Muscle layer of colon (tissue), 2 donors: ENCODE measurements at regions not wholly inside any gene's neighbourhood (a gene's known extent, or its start where the extent isn't known, plus 50 kb on each side); places are given as distances from the start of the nearest gene placed in this dataset.

ENCODE experiments used
- H3K27ac ChIP-seq: one replicate; pipeline ENCODE4 v1.7.0; 2013; ENCODE audit warnings: low read depth, mild to moderate bottlenecking, low read length, moderate library complexity
- H3K27me3 ChIP-seq, 2 donors: one replicate each; pipeline ENCODE4 v1.7.0; 2013; ENCODE audit warnings: low read length in 2 of 2, mild to moderate bottlenecking in 2 of 2; ENCODE audit not compliant: insufficient read depth in 2 of 2, control insufficient read depth in 1 of 2
- H3K36me3 ChIP-seq: one replicate; pipeline ENCODE4 v1.7.0; 2013; ENCODE audit warnings: mild to moderate bottlenecking, low read length; ENCODE audit not compliant: insufficient read depth
- H3K4me1 ChIP-seq: one replicate; pipeline ENCODE4 v1.7.0; 2013; ENCODE audit warnings: mild to moderate bottlenecking, low read length; ENCODE audit not compliant: insufficient read depth
- H3K4me3 ChIP-seq, 2 donors: one replicate each; pipeline ENCODE4 v1.7.0; 2013; ENCODE audit warnings: low read length in 2 of 2, low read depth in 1 of 2, mild to moderate bottlenecking in 1 of 2, moderate library complexity in 1 of 2
- H3K9ac ChIP-seq: one replicate; pipeline ENCODE4 v1.7.0; 2013; ENCODE audit warnings: low read length
- H3K9me3 ChIP-seq: one replicate; pipeline ENCODE4 v1.7.0; 2013; ENCODE audit warnings: mild to moderate bottlenecking, low read length
- donor health status: abdominal sarcoma.
- donor health status: Adenocarcinoma of cecum.

GRCh38 chr9:86515221-86515620 is 161.0 kb upstream of the TUT7 start:
- Histone ChIP-seq H3K27me3 (no peaks in the 10 kb centered on the region), H3K9ac (no peak overlapping the region), H3K36me3 (no peaks in the 10 kb centered on the region), H3K9me3 (no peaks in the 10 kb centered on the region), H3K27ac (no peak overlapping the region), H3K4me1 (peaks cover 24% of the 10 kb centered on the region), H3K4me3 (no peak overlapping the region)

DNA sequence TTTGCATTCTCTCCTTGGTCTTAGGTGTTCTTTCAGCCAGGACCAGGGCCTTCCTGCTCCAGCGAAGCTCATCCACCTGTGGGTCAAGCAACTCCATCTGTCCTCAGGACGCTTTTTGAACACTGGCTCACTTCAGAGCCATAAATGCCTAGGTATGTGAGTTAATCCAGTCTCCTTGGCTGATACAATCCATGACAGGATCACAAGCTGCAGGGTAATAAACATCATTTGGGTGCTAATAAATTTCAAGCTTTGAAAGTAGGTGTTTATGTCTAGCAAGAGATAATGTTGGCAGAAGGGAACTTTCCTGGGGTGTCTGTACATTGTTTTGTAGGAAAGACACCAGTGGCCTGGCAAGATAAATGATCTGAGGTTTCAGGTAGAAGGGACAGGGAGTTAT is 159.2 kb upstream of the TUT7 start:
- Histone ChIP-seq H3K9me3 (no peaks in the 10 kb centered on the region), H3K27me3 (no peaks in the 10 kb centered on the region), H3K4me1 (peaks cover 34% of the 10 kb centered on the region), H3K4me3 (no peak overlapping the region), H3K36me3 (no peaks in the 10 kb centered on the region), H3K27ac (no peak overlapping the region), H3K9ac (no peak overlapping the region)

DNA sequence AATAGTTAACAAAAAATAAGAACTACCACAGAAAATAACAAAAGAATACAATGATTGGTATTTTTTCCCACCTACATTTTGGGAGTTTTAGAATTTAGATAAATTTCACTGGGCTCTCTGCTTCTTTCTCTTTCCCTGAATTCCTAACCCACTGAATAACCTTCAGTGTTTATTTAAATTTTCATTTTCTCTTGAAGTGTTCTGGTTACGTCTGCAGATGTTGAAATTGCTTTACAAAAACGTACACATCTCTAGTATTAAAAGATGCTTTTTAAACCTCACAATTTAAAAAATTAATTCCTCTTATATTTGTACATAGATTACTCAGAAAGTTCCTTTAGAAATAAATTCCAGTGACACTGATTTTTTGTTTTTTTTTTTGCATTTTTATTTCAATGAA is 158.7 kb upstream of the TUT7 start:
- no peak overlapping the region for H3K4me3 ChIP-seq
- no peaks in the 10 kb centered on the region for H3K27me3 ChIP-seq
- H3K36me3 ChIP-seq: no peaks in the 10 kb centered on the region
- H3K9ac ChIP-seq: no peak overlapping the region
- H3K4me1 ChIP-seq: peaks cover 39% of the 10 kb centered on the region
- H3K9me3 ChIP-seq: no peaks in the 10 kb centered on the region
- peak overlapping the region; percentile 49 for H3K27ac ChIP-seq

DNA sequence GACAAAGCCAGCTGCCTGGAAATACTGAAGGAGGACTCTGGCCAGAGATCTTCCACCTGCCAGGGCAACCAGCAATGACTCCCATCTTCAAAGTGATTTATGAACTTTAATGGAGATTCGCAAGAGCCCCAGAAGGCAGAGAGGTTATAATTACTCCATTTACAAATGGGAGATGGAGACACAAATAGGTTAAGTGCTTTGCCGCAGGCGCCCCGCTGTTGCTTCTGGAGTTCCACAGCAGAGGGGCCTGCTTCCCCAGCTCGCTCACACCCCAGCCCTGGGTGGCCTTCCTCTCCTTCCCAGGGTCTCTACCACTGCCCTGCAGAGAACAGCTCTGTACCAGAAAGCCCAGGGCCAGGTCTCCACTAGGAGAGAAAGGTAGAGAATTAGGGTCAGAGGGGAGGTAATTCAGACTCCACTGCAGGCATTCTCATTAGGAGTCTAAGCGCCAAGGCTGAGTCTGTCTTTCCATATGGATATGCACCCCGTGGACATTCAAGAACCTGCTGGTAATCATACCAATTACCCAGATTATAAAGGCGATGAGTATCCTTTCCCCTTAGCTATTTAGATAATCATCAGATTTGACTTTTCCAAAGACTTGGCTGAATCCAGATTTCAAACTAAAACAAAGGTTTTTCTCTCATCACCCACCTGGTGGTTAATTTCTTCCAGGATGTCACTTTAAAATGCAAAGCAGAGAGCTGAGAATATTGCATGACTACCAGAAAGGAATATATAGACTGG is 157.6 kb upstream of the TUT7 start:
- Histone ChIP-seq H3K4me1 (peaks cover 46% of the 10 kb centered on the region), H3K36me3 (no peaks in the 10 kb centered on the region), H3K27ac (no peak overlapping the region), H3K9me3 (no peaks in the 10 kb centered on the region), H3K9ac (no peak overlapping the region), H3K4me3 (no peak overlapping the region), H3K27me3 (no peaks in the 10 kb centered on the region)

GRCh38 chr9:86508208-86508903 is 154.1 kb upstream of the TUT7 start:
- Histone ChIP-seq H3K27ac (peak overlapping the region; percentile 44), H3K4me3 (no peak overlapping the region), H3K4me1 (peaks cover 24% of the 10 kb centered on the region), H3K9ac (no peak overlapping the region), H3K27me3 (no peaks in the 10 kb centered on the region), H3K36me3 (no peaks in the 10 kb centered on the region), H3K9me3 (no peaks in the 10 kb centered on the region)

GRCh38 chr9:86507212-86507630 is 153.0 kb upstream of the TUT7 start:
- Histone ChIP-seq H3K9me3 (no peaks in the 10 kb centered on the region), H3K4me1 (peaks cover 22% of the 10 kb centered on the region), H3K4me3 (no peak overlapping the region), H3K36me3 (no peaks in the 10 kb centered on the region), H3K9ac (no peak overlapping the region), H3K27ac (peak overlapping the region; percentile 76), H3K27me3 (no peaks in the 10 kb centered on the region)

DNA sequence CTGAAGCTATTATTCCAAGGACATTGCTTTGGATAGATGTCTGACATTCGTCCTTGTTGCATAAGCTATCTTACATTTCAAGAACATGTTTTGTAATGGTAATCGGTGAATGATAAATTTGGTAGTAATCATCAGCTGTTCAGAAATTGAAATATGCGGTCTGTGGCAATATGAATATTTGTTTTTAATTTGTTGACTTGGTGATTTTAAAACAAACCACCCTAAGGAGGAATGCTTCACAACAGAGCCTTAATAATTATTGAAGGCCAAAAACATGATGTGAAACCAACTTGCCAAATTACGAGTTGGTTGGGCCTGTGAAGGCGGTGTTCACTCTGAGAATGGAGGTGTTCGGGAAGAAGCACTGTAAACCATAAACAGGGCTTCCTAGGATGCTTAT is 149.7 kb upstream of the TUT7 start:
- Histone ChIP-seq H3K27me3 (no peaks in the 10 kb centered on the region), H3K4me1 (peaks cover 23% of the 10 kb centered on the region), H3K36me3 (no peaks in the 10 kb centered on the region), H3K9me3 (no peaks in the 10 kb centered on the region), H3K4me3 (no peak overlapping the region), H3K9ac (no peak overlapping the region), H3K27ac (no peak overlapping the region)

- H3K9ac ChIP-seq: no peak overlapping the region
- no peaks in the 10 kb centered on the region for H3K27me3 ChIP-seq
- no peaks in the 10 kb centered on the region for H3K36me3 ChIP-seq
- H3K27ac ChIP-seq: no peak overlapping the region
- H3K4me1 ChIP-seq: peaks cover 17% of the 10 kb centered on the region
- H3K9me3 ChIP-seq: no peaks in the 10 kb centered on the region
- H3K4me3 ChIP-seq: no peak overlapping the region
Measured at GRCh38 chr9:86503314-86503713, 149.1 kb upstream of the TUT7 start.

DNA sequence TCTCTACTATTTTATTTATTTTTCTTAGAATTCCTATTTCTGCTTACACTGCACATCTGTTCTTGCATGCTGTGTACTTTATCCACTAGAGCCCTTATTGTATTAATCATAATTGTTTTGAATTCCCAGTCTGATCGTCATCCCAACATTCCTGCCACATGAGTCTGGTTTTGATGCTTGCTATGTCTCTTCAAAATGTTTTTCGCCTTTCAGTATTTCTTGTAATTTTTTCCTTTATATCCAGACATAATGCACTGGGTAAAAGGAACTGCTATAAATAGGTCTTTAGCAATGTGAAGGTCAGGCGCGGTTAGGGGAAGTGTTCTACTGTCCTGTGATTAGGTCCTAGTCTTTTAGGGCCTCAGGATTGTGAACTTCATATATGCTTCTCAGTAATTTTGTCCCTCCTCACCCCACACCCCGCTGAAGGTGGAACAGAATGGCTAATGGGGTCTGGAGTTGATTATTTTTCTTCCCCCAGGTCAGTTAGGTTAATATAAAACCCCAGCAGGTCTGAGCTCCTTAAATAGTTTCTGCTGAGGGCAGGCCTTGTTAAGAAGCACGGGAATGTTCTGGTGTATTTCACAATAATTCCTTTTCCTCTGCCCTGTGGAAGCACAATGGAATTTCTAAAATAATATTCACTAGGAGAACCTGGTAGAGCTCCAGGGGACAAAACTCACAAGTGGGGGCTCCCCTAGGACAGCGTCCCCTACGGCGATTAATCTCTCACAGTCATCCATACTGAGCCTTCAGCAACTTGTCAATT is 146.6 kb upstream of the TUT7 start:
- no peaks in the 10 kb centered on the region for H3K36me3 ChIP-seq
- no peak overlapping the region for H3K27ac ChIP-seq
- H3K27me3 ChIP-seq: no peaks in the 10 kb centered on the region
- no peaks in the 10 kb centered on the region for H3K9me3 ChIP-seq
- peaks cover 7% of the 10 kb centered on the region for H3K4me1 ChIP-seq
- H3K9ac ChIP-seq: no peak overlapping the region
- no peak overlapping the region for H3K4me3 ChIP-seq

DNA sequence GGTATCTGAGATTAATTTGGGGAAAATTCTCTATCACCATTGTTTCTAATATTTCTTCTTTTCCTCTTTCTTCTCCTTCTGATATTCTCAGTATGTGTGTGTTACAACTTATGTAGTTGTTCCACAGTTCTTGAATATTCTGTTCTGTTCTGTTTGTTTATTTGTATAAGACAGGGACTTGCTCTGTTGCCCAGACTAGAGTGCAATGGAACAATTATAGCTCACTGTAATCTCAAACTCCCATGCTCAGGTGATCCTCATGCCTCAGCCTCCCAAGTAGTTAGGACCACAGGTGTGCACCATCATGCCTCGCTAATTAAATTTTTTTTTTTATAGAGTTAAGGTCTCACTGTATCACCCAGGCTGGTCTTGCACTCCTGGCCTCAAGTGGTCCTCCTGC is 145.8 kb upstream of the TUT7 start:
- Histone ChIP-seq H3K4me1 (peaks cover 7% of the 10 kb centered on the region), H3K9ac (no peak overlapping the region), H3K27me3 (no peaks in the 10 kb centered on the region), H3K4me3 (no peak overlapping the region), H3K36me3 (no peaks in the 10 kb centered on the region), H3K9me3 (no peaks in the 10 kb centered on the region), H3K27ac (no peak overlapping the region)

- no peaks in the 10 kb centered on the region for H3K27me3 ChIP-seq
- no peak overlapping the region for H3K27ac ChIP-seq
- no peak overlapping the region for H3K9ac ChIP-seq
- H3K9me3 ChIP-seq: no peaks in the 10 kb centered on the region
- H3K36me3 ChIP-seq: no peaks in the 10 kb centered on the region
- H3K4me1 ChIP-seq: no peaks in the 10 kb centered on the region
- no peak overlapping the region for H3K4me3 ChIP-seq
Measured at GRCh38 chr9:86494644-86495111, 140.5 kb upstream of the TUT7 start.
